ENCODE measurements at regions not wholly inside any gene's neighbourhood (a gene's known extent, or its start where the extent isn't known, plus 50 kb on each side); places are given as distances from the start of the nearest gene placed in this dataset.

DNA sequence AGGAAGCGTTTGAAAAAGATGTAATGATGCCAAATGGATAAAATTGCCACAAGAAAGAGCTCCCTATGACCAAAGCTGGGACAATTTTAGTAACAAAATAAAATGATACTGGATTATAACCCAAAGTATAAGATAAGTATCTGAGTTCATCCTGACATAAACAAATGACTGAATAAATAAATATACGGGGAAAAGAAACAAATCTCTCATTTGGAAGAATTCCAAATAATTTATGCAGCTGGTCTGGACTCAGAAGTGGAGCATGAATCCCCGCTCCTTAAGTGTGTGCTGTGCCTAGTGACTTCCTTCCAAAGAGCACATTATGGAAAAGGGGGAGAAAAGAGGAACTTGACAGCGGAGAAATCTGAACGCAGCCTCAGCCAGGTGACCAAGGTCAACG is 186.2 kb downstream of the RAMP3 start:
- Mint-ChIP-seq H3K4me3 (no peak overlapping the region), H3K27ac (no peak overlapping the region), H3K27me3 (ENCODE audit: low read depth) (no peaks in the 10 kb centered on the region), H3K9me3 (no peaks in the 10 kb centered on the region), H3K4me1 (no peaks in the 10 kb centered on the region), H3K36me3 (ENCODE audit: low read depth) (no peaks in the 10 kb centered on the region)
- TF ChIP-seq, protein P1, sequence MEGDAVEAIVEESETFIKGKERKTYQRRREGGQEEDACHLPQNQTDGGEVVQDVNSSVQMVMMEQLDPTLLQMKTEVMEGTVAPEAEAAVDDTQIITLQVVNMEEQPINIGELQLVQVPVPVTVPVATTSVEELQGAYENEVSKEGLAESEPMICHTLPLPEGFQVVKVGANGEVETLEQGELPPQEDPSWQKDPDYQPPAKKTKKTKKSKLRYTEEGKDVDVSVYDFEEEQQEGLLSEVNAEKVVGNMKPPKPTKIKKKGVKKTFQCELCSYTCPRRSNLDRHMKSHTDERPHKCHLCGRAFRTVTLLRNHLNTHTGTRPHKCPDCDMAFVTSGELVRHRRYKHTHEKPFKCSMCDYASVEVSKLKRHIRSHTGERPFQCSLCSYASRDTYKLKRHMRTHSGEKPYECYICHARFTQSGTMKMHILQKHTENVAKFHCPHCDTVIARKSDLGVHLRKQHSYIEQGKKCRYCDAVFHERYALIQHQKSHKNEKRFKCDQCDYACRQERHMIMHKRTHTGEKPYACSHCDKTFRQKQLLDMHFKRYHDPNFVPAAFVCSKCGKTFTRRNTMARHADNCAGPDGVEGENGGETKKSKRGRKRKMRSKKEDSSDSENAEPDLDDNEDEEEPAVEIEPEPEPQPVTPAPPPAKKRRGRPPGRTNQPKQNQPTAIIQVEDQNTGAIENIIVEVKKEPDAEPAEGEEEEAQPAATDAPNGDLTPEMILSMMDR (IDR thresholded peaks at IDR 0.05; ENCODE audit: unreplicated experiment in 3 of 3): no peak

DNA sequence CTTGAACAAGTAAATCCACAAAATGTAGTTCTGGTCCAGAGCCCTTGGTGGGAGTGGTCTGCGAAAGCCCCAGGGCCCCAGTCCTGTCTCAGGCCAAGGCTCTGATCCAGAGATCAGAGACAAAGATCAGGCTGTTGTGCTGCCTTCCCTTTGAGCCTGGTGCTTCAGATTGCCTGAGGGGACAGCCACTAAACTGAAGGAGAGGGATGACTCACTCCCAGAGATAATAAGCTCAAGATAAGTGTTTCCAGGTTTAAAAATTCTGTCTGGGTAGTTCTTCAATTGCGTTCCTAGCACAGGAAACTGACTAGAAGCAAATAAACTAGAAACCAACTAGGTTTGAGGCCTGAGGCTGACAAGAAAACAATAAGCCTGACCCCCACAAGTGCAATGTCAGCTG is 190.2 kb downstream of the RAMP3 start:
- no peaks in the 10 kb centered on the region for H3K36me3 Mint-ChIP-seq (ENCODE audit: low read depth)
- TF ChIP-seq, protein P1 (IDR thresholded peaks at IDR 0.05; ENCODE audit: unreplicated experiment in 3 of 3): no peak
- H3K4me3 Mint-ChIP-seq: no peak overlapping the region
- no peaks in the 10 kb centered on the region for H3K9me3 Mint-ChIP-seq
- peaks cover 3% of the 10 kb centered on the region for H3K27me3 Mint-ChIP-seq (ENCODE audit: low read depth)
- no peak overlapping the region for H3K27ac Mint-ChIP-seq
- no peaks in the 10 kb centered on the region for H3K4me1 Mint-ChIP-seq

DNA sequence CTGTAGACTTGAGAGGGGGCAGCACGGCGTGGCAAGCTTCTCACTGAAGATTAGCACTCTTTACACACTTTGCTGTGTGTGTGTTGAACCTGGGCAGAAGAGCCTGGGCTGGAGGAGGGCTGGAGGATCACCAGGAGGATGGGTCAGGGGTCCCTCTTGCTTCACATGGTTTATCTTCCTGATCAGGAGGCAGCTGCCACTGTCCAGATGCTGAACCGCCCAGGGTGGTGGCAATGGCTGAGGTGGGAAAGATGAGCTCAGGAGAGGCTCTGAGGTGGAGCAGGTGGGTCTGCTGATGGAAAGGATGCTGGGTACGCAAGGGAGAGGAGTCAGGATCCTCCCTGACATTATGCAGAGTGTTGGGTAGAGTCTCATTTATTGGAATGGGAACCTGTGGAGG is 191.5 kb downstream of the RAMP3 start:
- TF ChIP-seq, protein P1 (IDR thresholded peaks at IDR 0.05; ENCODE audit: unreplicated experiment in 3 of 3): no peak
- H3K4me1 Mint-ChIP-seq: no peaks in the 10 kb centered on the region
- H3K36me3 Mint-ChIP-seq (ENCODE audit: low read depth): no peaks in the 10 kb centered on the region
- H3K27ac Mint-ChIP-seq: no peak overlapping the region
- no peak overlapping the region for H3K4me3 Mint-ChIP-seq
- H3K27me3 Mint-ChIP-seq (ENCODE audit: low read depth): peaks cover 6% of the 10 kb centered on the region
- no peaks in the 10 kb centered on the region for H3K9me3 Mint-ChIP-seq

DNA sequence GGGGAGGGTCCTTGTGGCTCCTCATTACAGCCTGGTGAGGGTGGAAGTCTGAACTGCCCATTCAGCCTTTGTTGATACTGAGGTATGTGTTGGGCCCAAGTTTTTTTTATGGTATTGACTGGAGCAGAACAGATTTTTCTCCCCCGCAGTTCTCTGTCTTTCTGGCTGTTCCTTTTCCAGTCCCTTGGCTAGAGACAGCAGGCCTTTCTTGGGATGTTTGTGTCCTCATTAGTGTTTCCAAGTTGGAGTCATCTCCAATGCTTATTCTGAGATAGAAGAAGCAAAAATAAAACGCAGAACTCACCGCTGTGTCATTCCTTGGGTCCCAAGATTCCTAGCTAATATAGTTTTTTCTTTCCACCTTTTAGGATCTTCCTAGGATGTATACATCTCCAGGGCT is 193.3 kb downstream of the RAMP3 start:
- peaks cover 6% of the 10 kb centered on the region for H3K27me3 Mint-ChIP-seq (ENCODE audit: low read depth)
- no peak overlapping the region for H3K4me3 Mint-ChIP-seq
- H3K9me3 Mint-ChIP-seq: no peaks in the 10 kb centered on the region
- H3K36me3 Mint-ChIP-seq (ENCODE audit: low read depth): no peaks in the 10 kb centered on the region
- no peak overlapping the region for H3K27ac Mint-ChIP-seq
- no peaks in the 10 kb centered on the region for H3K4me1 Mint-ChIP-seq
- TF ChIP-seq, protein P1 (IDR thresholded peaks at IDR 0.05; ENCODE audit: unreplicated experiment in 3 of 3): no peak

DNA sequence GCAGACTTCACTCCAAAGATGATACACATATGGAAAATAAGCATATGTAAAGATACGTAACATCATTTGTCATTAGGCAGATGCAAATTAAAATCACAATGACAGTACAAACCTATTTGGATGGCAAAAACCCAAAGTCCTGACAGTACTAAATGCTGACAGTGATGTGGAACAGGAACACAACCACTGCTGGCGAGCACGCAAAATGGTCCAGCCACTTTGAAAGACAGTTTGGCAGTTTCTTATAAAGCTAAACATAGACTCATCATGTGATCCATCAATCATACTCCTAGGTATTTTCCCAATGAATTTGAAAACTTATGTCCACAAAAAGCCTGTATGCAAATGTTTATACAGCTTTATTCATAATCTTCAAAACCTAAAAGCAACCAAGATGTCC is 200.7 kb downstream of the RAMP3 start:
- H3K36me3 Mint-ChIP-seq (ENCODE audit: low read depth): no peaks in the 10 kb centered on the region
- no peak overlapping the region for H3K4me3 Mint-ChIP-seq
- H3K9me3 Mint-ChIP-seq: peaks cover 6% of the 10 kb centered on the region
- H3K27ac Mint-ChIP-seq: no peak overlapping the region
- TF ChIP-seq, protein P1 (IDR thresholded peaks at IDR 0.05; ENCODE audit: unreplicated experiment in 3 of 3): no peak
- no peaks in the 10 kb centered on the region for H3K4me1 Mint-ChIP-seq
- no peaks in the 10 kb centered on the region for H3K27me3 Mint-ChIP-seq (ENCODE audit: low read depth)

DNA sequence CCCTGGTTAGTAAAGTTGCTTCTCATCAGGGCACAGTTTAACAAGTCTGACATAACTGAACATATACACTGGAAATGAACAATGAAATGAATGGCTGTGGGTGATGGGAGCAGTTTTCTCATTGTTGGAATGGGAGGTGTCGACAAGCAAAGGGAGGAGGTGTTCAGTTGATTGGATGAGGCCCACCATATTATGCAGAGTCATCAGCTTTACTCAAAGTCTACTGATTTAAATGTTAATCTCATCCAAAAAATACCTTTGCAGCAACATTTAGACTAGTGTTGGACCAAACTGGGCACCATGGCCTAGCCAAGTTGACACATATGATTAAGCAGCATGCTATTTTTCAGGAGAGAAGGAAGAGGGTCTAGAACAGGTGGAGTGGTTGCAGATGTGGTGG is 201.7 kb downstream of the RAMP3 start:
- H3K27me3 Mint-ChIP-seq (ENCODE audit: low read depth): no peaks in the 10 kb centered on the region
- H3K27ac Mint-ChIP-seq: no peak overlapping the region
- no peaks in the 10 kb centered on the region for H3K4me1 Mint-ChIP-seq
- H3K4me3 Mint-ChIP-seq: no peak overlapping the region
- H3K36me3 Mint-ChIP-seq (ENCODE audit: low read depth): no peaks in the 10 kb centered on the region
- TF ChIP-seq, protein P1 (IDR thresholded peaks at IDR 0.05; ENCODE audit: unreplicated experiment in 3 of 3): no peak
- H3K9me3 Mint-ChIP-seq: peaks cover 6% of the 10 kb centered on the region

Data from nephron (organoid).